ENCODE measurements at regions not wholly inside any gene's neighbourhood (a gene's known extent, or its start where the extent isn't known, plus 50 kb on each side); places are given as distances from the start of the nearest gene placed in this dataset.

DNA sequence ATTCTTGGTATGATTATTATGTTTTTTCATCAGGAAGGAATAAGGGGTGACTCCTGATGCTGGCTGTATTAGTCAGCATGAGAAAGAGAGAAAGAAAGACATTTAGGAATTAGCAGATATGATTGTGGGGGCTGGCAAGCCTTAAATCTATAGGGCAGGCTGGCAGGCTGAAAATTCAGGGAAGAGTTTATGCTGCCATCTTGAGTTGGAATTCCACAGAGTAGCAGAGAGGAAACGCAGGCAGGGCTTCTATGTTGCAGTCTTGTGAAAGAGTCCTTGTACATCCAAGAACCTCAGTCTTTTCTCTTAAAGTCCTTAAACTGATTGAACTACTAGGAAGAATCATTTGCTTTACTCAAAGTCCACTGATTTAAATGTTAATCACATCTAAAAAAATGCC lies 262.7 kb upstream of the SLC10A2 start:
- TF ChIP-seq TAF1 (IDR thresholded peaks at IDR 0.05; ENCODE audit: low read depth) = no peak
- peak; percentile 17; the same call in 1 of the 2 replicates for TF ChIP-seq RAD21 (IDR thresholded peaks at IDR 0.05; ENCODE audit: low read depth)
